Amygdala (tissue), 56 donors: ENCODE measurements at regions not wholly inside any gene's neighbourhood (a gene's known extent, or its start where the extent isn't known, plus 50 kb on each side); places are given as distances from the start of the nearest gene placed in this dataset.

Experiments used
- DNase-seq, 56 donors: peaks; one replicate each; lab custom pipeline; 2025; lab: John Stamatoyannopoulos, UW

GRCh38 chr1:234554218-234554697 is 55.7 kb downstream of the IRF2BP2 start:
- DNase-seq: peak in 2 of 56 donors; percentile 32 to 44

GRCh38 chr1:234553240-234554188 is 56.5 kb downstream of the IRF2BP2 start:
- no peak for DNase-seq

GRCh38 chr1:234551032-234551378 is 59.0 kb downstream of the IRF2BP2 start:
- DNase-seq: peak in 5 of 56 donors; percentile 38 to 54 (median 51)

GRCh38 chr1:234550341-234551031 is 59.5 kb downstream of the IRF2BP2 start:
- DNase-seq: peak in 51 of 56 donors; percentile 25 to 88 (median 70)

- DNase-seq: no peak
Observed at GRCh38 chr1:234549447-234550021, 60.4 kb downstream of the IRF2BP2 start.

GRCh38 chr1:234546890-234547788 is 62.8 kb downstream of the IRF2BP2 start:
- DNase-seq: no peak

- no peak for DNase-seq
Observed at GRCh38 chr1:234546387-234546704, 63.6 kb downstream of the IRF2BP2 start.

- DNase-seq: peak in 1 of 56 donors; percentile 38
Observed at GRCh38 chr1:234545517-234546386, 64.2 kb downstream of the IRF2BP2 start.

GRCh38 chr1:234544087-234544579 is 65.2 kb upstream of the TARBP1 start:
- DNase-seq: peak in 48 of 56 donors; percentile 32 to 91 (median 72)

GRCh38 chr1:234543442-234544086 is 64.6 kb upstream of the TARBP1 start:
- peak in 14 of 56 donors; percentile 14 to 43 (median 34) for DNase-seq

- DNase-seq: peak in 27 of 56 donors; percentile 14 to 75 (median 42)
Observed at GRCh38 chr1:234542211-234542850, 63.4 kb upstream of the TARBP1 start.

GRCh38 chr1:234541286-234541975 is 62.5 kb upstream of the TARBP1 start:
- no peak for DNase-seq

- DNase-seq: no peak
Observed at GRCh38 chr1:234540404-234540762, 61.4 kb upstream of the TARBP1 start.

- DNase-seq: no peak
Observed at GRCh38 chr1:234539666-234540403, 60.9 kb upstream of the TARBP1 start.

- no peak for DNase-seq
Observed at GRCh38 chr1:234538930-234539649, 60.1 kb upstream of the TARBP1 start.
